ENCODE measurements at regions not wholly inside any gene's neighbourhood (a gene's known extent, or its start where the extent isn't known, plus 50 kb on each side); places are given as distances from the start of the nearest gene placed in this dataset.

- Histone ChIP-seq H3K27me3 (replicated peaks; ENCODE audit: control insufficient read depth, insufficient read depth, low read length) (no peaks in the 10 kb centered on the region), H3K4me3 (ENCODE audit: low read depth, low read length) (no peak overlapping the region), H3K9me3 (no peaks in the 10 kb centered on the region), H3K36me3 (ENCODE audit: control insufficient read depth, insufficient read depth, low read length) (no peaks in the 10 kb centered on the region), H3K4me1 (peaks cover 8% of the 10 kb centered on the region)
- H3K27ac Mint-ChIP-seq (ENCODE audit: unreplicated experiment), result no peak overlapping the region
- H3K4me3 Mint-ChIP-seq (ENCODE audit: unreplicated experiment), result no peak overlapping the region
- DNase-seq, result no peak
- intact Hi-C loops (cut with micrococcal nuclease; ENCODE audit: unreplicated experiment), result no loop called here
- H3K36me3 Mint-ChIP-seq (ENCODE audit: insufficient read depth, unreplicated experiment), result no peaks in the 10 kb centered on the region
- peaks cover 9% of the 10 kb centered on the region for H3K27me3 Mint-ChIP-seq (ENCODE audit: insufficient read depth, unreplicated experiment)
- POLR2A ChIA-PET, result no interaction called here
- TF ChIP-seq CTCF (IDR thresholded peaks at IDR 0.05; ENCODE audit: insufficient read depth in 1 of 2, low read depth in 1 of 2, low read length in 1 of 2, severe bottlenecking in 1 of 2, unreplicated experiment in 1 of 2), result no peak
- CTCF ChIA-PET, result no interaction called here
- H3K4me1 Mint-ChIP-seq (ENCODE audit: low read depth, unreplicated experiment), result peaks cover 8% of the 10 kb centered on the region
- BruUV-seq (replicated peaks), result no TSS peak
- H3K9me3 Mint-ChIP-seq (ENCODE audit: unreplicated experiment), result no peaks in the 10 kb centered on the region
Observed at GRCh38 chr11:95675585-95675984, 114.0 kb downstream of the FAM76B start.

GRCh38 chr11:95674657-95675358 lies 114.8 kb downstream of the FAM76B start:
- no peaks in the 10 kb centered on the region for H3K9me3 ChIP-seq
- DNase-seq, result no peak
- Mint-ChIP-seq H3K4me1 (ENCODE audit: low read depth, unreplicated experiment) (peaks cover under 1% of the 10 kb centered on the region), H3K27ac (ENCODE audit: unreplicated experiment) (no peak overlapping the region), H3K36me3 (ENCODE audit: insufficient read depth, unreplicated experiment) (no peaks in the 10 kb centered on the region), H3K4me3 (ENCODE audit: unreplicated experiment) (no peak overlapping the region), H3K27me3 (ENCODE audit: insufficient read depth, unreplicated experiment) (peaks cover 12% of the 10 kb centered on the region), H3K9me3 (ENCODE audit: unreplicated experiment) (no peaks in the 10 kb centered on the region)
- no peaks in the 10 kb centered on the region for H3K4me1 ChIP-seq
- CTCF ChIA-PET, result no interaction called here
- H3K36me3 ChIP-seq (ENCODE audit: control insufficient read depth, insufficient read depth, low read length), result no peaks in the 10 kb centered on the region
- H3K4me3 ChIP-seq (ENCODE audit: low read depth, low read length), result no peak overlapping the region
- POLR2A ChIA-PET, result no interaction called here
- H3K27me3 ChIP-seq (replicated peaks; ENCODE audit: control insufficient read depth, insufficient read depth, low read length), result no peaks in the 10 kb centered on the region
- no TSS peak for BruUV-seq (replicated peaks)
- intact Hi-C loops (cut with micrococcal nuclease; ENCODE audit: unreplicated experiment), result no loop called here
- TF ChIP-seq CTCF (IDR thresholded peaks at IDR 0.05; ENCODE audit: insufficient read depth in 1 of 2, low read depth in 1 of 2, low read length in 1 of 2, severe bottlenecking in 1 of 2, unreplicated experiment in 1 of 2), result no peak

GRCh38 chr11:95671768-95672167 lies 117.8 kb downstream of the FAM76B start:
- Mint-ChIP-seq H3K27me3 (ENCODE audit: insufficient read depth, unreplicated experiment) (peaks cover 19% of the 10 kb centered on the region), H3K4me1 (ENCODE audit: low read depth, unreplicated experiment) (no peaks in the 10 kb centered on the region), H3K36me3 (ENCODE audit: insufficient read depth, unreplicated experiment) (no peaks in the 10 kb centered on the region), H3K4me3 (ENCODE audit: unreplicated experiment) (no peak overlapping the region), H3K27ac (ENCODE audit: unreplicated experiment) (no peak overlapping the region), H3K9me3 (ENCODE audit: unreplicated experiment) (no peaks in the 10 kb centered on the region)
- no peak overlapping the region for H3K4me3 ChIP-seq (ENCODE audit: low read depth, low read length)
- POLR2A ChIA-PET, result no interaction called here
- CTCF ChIA-PET, result no interaction called here
- no peak for DNase-seq
- BruUV-seq (replicated peaks), result no TSS peak
- no peaks in the 10 kb centered on the region for H3K27me3 ChIP-seq (replicated peaks; ENCODE audit: control insufficient read depth, insufficient read depth, low read length)
- H3K36me3 ChIP-seq (ENCODE audit: control insufficient read depth, insufficient read depth, low read length), result no peaks in the 10 kb centered on the region
- H3K9me3 ChIP-seq, result no peaks in the 10 kb centered on the region
- no peak for TF ChIP-seq CTCF (IDR thresholded peaks at IDR 0.05; ENCODE audit: insufficient read depth in 1 of 2, low read depth in 1 of 2, low read length in 1 of 2, severe bottlenecking in 1 of 2, unreplicated experiment in 1 of 2)
- no peaks in the 10 kb centered on the region for H3K4me1 ChIP-seq
- intact Hi-C loops (cut with micrococcal nuclease; ENCODE audit: unreplicated experiment), result no loop called here

Data from Caco-2 (cell line).